NCI-H345 (cell line): ENCODE measurements at regions not wholly inside any gene's neighbourhood (a gene's known extent, or its start where the extent isn't known, plus 50 kb on each side); places are given as distances from the start of the nearest gene placed in this dataset.

Source experiments
- DNase-seq: peaks from one replicate; lab custom pipeline; 2025; lab: John Stamatoyannopoulos, UW

GRCh38 chr20:23279836-23280235, 70.8 kb upstream of the NXT1 start:
- DNase-seq, result no peak

DNA sequence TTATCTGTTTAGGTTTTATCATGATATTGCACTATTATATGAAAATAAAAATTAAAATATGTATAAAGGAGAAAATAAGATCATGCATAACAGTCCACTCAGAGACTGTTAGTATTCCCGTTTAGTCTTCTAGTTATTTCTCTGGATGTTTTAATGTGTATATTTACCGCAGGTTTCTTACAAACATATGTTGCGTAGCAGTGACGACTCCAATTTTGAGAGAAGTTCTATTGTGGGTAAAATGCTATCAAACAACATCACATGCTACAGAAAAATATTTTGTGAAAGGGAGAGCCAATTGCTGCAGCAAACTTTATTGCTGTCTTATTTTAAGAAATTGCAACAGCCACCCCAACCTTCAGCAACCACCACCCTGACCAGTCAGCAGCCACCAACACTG, 72.4 kb upstream of the NXT1 start:
- DNase-seq, result no peak

DNA sequence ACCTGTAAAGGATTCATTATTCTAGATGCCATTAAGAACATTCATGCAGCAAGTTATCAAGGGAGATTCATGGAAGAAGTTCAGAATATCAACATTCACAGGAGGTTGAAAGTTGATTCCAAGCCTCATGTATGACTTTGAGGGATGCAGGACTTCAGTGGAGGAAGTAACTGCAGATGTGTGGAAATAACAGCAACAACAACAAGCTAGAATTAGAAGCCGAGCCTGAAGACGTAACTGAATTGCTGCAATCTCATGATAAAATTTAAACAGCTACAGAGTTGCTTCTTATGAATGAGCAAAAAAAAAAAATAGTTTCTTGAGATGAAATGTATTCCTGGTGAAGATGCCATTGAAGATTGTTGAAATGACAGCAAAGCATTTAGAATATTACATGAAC, 73.3 kb upstream of the NXT1 start:
- DNase-seq, result no peak

- no peak for DNase-seq
These were observed 76.8 kb upstream of the NXT1 start for GRCh38 chr20:23273776-23274175.

- no peak for DNase-seq
These were observed 78.2 kb upstream of the NXT1 start for GRCh38 chr20:23272176-23273029.

- no peak for DNase-seq
These were observed 80.1 kb upstream of the NXT1 start for GRCh38 chr20:23270382-23270911.

GRCh38 chr20:23269954-23270353, 80.6 kb upstream of the NXT1 start:
- no peak for DNase-seq

GRCh38 chr20:23268792-23269354, 81.7 kb upstream of the NXT1 start:
- DNase-seq, result no peak

GRCh38 chr20:23267909-23268308, 82.7 kb upstream of the NXT1 start:
- DNase-seq, result no peak

- DNase-seq, result no peak
These were observed 83.8 kb upstream of the NXT1 start for GRCh38 chr20:23266530-23267398.

- DNase-seq, result no peak
These were observed 85.4 kb upstream of the NXT1 start for GRCh38 chr20:23265226-23265625.

- no peak for DNase-seq
These were observed 86.0 kb upstream of the NXT1 start for GRCh38 chr20:23264545-23264944.

DNA sequence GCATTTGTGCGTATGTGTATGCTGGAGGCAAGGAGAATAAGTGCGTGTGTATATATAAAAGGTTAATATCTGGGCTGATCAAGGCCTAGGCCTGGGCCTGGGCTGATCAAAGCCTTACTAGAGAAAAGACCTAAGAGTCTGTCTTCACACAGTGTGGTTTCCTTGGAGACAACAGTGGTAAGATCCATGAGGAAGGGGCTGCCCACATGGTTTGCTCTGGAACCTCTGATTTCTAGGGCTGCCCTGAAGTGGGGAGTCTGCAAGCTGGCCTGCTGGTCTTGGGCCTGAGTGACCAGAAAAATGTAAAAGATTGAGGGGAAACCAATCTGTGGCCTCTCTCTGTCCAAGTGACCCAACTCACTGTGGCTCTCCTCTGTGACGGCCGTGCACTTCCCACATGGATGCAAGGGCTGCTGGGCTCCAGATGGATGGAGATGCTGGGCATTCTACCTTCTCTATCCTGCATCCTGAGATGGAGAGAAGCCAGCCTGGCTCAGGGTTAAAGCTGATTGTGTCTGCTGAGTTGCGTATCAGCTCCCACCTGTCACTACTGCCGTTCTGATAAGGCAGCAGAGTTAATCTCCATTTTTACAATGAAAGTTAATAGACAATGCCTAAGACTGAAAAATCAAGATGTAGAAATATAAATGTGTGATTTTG, 90.3 kb upstream of the NXT1 start:
- no peak for DNase-seq

- no peak for DNase-seq
These were observed 91.9 kb upstream of the NXT1 start for GRCh38 chr20:23258747-23259121.

- DNase-seq, result peak; percentile 60
These were observed 92.5 kb upstream of the NXT1 start for GRCh38 chr20:23257848-23258746.

GRCh38 chr20:23257106-23257761, 93.4 kb upstream of the NXT1 start:
- DNase-seq, result no peak

- peak; percentile 19 for DNase-seq
These were observed 94.7 kb upstream of the NXT1 start for GRCh38 chr20:23255716-23256385.

DNA sequence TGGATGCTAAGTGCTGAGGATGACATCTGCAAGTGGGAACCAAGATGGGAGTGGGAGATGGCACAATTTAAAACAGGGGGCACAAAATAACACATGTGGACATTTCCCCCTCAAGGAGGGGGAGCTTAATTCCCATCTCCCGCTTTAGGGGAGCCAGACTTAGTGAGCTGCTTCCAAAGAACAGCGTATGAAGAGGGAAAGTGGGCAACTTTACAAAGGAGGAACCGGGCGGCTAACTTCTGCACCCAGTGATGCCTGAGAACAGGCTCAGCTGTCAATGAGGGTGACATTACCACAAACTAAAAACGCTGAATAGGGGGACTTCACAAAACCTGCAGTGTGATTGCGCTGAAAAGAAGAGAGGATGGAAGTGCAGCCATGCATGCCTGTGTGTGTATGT, 95.5 kb upstream of the NXT1 start:
- no peak for DNase-seq

DNA sequence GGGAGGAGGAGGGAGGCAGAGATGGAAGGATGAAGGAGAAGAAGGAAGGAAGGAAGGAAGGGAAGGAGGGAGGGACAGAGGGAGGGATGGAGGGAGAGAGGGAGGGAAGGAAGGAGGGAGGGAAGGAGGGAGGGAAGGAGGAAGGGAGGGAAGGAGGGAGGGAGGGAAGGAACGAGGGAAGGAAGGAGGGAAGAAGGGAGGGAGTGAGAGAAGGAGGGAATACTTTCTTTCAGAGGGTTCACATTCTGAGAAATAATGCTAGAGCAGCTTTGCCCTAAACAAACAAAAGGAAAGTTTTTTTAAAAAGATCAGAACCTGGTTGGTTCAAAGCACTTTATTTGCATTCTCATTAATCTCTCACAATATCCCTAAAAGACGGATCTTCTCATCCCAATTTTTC, 96.1 kb upstream of the NXT1 start:
- DNase-seq, result no peak

GRCh38 chr20:23254034-23254433, 96.6 kb upstream of the NXT1 start:
- DNase-seq, result no peak
